ENCODE measurements at regions not wholly inside any gene's neighbourhood (a gene's known extent, or its start where the extent isn't known, plus 50 kb on each side); places are given as distances from the start of the nearest gene placed in this dataset.

DNA sequence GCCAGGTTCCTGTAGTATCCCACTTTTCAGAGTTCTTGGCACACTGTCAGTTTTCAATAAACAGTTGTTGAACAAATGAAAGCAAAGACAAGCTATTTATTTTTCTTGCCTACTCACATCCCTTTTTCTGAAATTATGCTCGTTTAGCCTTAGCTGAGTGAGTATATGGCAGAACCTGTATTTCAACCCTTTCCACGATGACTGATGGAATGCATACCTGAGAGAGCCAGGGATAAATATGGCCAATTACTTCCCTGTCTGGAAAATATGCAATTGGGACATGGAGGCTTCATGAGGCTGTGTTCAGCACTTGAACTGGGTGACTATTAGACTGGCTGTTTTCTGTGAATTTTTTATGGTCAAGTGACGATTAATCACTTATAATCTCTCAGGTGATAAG, 144.5 kb upstream of the POT1 start:
- TF ChIP-seq CTCF (IDR thresholded peaks at IDR 0.05), result no peak
- TF ChIP-seq POLR2A (IDR thresholded peaks at IDR 0.05), result no peak
